Left colon (tissue), 2 donors: ENCODE measurements at regions not wholly inside any gene's neighbourhood (a gene's known extent, or its start where the extent isn't known, plus 50 kb on each side); places are given as distances from the start of the nearest gene placed in this dataset.

Experiments used
- ATAC-seq: fragments of 200-7000 bp; cut with Tn5 transposase; one replicate; pipeline ENCODE4 v1.9.1; 2020; ENCODE audit warnings: mild to moderate bottlenecking, moderate library complexity
- DNase-seq, 2 donors: peaks; one replicate each; pipeline ENCODE4 v3.0.0-alpha.2; 2020
- intact Hi-C, 2 donors: fragments of 100-400 bp; cut with DNase I in 1 of 2; cut with micrococcal nuclease in 1 of 2; formaldehyde crosslinking; loops; one replicate each; pipeline versions ENCODE4 v1.11.2 to v1.14.0; 2022; cut with DNase I, micrococcal nuclease
- donor health status: DM: no; HTN: no; CAD: no.
- donor health status: DM: yes; HTN: yes; CAD: no.

DNA sequence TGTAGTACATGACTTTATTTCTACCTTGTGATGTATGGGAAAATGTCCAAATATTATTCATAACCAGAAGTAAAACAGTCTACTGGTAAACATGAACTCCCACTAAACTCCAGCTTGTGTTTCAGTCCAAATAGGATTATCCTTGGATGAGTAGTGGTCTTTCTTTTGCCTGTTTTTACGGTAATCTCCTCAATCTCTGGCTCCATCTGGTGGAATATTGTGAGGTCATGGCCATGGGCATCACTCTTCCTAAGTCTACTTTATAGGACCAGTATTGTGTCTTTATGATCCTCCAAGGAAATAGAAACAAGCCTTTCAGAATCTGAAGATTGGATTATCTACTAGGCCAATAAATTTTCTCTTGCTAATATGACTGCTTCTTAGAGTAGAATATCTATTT lies 505.0 kb downstream of the BMP2 start:
- ATAC-seq, result no peak

DNA sequence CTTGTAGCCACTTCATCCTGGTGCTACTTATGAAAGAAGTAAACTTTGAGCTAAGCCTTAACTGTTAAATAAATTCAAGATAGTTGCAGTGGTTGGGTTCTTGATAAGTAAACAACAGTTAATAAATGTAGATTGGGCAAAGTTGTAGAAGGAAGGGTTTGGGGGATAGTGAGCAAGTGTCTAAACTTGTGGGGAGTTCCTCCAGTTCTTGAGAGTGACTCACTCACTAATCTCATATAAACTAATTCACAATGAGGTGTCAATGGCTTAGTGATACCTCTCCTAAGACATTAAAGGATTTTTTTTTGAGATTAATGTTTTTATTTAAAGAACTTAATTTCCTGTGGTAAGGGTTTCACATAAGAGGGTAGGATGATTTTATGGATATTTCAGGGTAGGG lies 507.4 kb downstream of the BMP2 start:
- ATAC-seq (no peak), DNase-seq (no peak)
- intact Hi-C loops, result no loop called here

More for the DNA sequence above, 505.0 kb downstream of the BMP2 start:
- no peak for DNase-seq
- intact Hi-C loops, result no loop called here

DNA sequence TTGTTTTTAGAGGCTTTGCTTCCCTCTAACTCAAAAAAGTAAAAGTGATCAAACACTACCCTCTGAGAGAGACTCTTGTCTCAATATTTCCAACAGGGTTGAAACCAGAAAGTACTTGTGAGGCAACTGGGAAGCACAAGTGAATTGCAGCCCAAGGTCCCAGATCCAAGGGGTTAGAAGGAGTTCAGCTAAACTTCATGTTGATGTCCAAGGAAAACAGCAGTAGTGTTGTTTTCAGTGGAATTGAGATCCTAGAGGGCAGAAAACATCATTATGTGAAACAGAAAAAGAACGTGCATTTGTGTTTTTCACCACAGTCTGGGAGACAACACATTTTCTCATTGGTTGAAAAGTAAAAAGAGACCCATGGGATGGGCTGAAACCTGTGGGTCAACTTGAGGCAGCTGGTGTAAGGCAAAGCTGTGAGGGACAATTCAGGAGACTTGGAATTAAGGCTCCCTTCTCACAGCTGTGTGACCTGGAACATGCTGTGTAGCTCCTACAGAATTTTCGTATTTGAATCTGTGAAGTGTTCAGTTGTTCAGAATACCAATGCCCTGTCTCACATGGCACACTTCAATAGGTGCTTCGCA lies 508.3 kb downstream of the BMP2 start:
- intact Hi-C loops, result no loop called here
- ATAC-seq, result no peak
- no peak for DNase-seq

DNA sequence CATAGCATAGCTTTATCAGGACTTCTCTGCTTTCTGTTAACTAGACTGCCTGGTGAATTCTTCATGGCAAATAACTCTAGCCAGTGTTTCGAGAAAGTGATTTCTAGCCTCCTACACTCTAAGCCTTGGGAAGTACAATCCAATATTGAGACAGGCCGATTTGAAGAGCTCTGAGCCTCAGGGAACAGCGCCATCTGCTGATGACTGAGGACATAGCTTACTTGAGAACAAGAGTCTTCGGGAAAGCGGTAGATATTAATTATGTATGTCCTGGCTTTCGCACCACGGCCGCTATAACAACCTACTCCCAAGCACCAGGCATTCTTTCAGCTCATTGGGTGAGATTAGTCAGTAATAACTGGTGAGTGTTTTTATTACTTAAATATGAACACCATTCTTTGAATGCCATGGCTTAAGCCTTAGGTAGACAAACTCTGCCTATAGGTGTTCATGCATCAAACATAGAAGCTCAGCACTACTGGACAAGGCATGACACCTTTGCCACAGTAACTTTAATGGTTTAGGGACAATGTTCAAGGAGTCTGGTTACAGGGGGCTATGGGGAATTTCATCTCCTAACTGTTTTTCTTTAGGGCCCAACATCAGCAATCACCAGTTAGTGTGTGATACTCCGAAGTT lies 518.6 kb downstream of the BMP2 start:
- DNase-seq, result peak; percentile 27 to 76
- intact Hi-C loops, result no loop called here
- peak; percentile 67 for ATAC-seq

DNA sequence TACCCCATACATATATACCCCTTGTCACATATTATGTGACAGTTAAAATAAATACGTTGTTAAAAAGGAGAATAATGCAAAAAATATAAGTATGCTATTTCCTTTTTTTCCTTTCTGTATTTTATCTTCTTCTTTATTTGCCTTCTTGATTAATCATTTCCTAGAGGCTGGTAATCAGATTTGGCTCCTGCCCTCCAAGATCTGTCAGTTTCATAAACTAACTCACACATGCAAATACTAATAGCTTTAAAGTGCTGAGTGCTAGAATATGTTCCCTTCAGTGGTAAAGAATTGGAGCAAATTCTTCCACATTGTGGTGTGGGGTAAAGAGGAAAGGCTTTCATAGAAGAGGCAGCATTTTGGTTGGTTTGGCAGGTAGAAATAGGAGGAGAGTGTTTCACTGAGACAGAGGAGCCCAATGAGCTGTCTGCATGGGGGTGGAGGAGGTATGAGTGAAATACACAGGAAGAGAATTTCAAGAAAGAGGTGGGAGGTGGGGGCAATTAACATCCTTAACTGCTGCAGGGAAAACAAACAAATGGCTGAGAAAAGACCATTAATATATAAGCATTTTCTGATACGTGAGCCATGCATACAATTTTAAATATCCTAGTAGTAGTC lies 523.9 kb downstream of the BMP2 start:
- intact Hi-C loops, result no loop called here
- ATAC-seq, result no peak
- DNase-seq, result no peak

DNA sequence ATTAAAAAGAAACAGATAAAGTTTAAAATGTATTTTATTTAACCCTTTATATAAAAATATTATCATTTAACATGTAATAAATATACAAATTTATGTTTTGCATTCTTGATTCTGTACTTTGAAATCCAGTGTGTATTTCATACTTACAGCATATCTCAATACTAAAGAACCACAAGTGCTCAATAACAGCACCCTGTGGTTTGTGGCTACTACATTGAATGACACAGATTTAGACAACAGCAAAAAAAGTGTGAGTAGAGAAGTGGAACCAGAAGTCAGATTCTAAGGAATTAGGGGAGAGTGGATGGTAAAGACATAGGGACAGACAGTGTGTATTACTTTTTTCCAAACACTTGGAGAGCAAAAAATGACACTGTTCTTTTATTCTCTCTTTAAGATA lies 524.5 kb downstream of the BMP2 start:
- DNase-seq (no peak), ATAC-seq (no peak)
- intact Hi-C loops, result no loop called here

DNA sequence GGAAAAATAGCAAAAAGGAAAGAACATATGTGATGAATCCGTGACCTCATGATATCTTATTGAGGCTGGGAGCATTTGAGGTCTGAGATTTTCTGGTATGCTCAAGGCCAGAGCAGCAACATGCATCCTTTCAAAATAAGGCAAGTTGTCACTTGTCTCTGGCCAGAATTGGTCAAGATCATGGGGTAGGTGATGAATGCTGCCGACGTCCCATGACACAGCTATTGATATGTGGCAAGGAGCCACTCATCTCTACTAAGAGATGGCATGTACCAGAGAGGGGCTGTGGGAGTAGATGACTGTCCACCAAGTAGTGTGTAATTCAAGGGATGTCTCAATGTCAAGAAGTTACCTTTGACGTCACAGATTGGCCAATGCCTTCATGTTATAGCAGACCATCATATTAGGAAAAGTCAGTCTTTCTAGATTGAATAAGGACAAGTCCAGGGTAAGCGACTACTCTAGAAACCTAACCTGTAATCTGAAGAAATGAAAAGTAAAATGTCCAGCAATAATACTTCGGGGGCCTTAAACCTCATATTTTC lies 527.4 kb downstream of the BMP2 start:
- intact Hi-C loops, result no loop called here
- ATAC-seq, result no peak
- DNase-seq, result no peak

DNA sequence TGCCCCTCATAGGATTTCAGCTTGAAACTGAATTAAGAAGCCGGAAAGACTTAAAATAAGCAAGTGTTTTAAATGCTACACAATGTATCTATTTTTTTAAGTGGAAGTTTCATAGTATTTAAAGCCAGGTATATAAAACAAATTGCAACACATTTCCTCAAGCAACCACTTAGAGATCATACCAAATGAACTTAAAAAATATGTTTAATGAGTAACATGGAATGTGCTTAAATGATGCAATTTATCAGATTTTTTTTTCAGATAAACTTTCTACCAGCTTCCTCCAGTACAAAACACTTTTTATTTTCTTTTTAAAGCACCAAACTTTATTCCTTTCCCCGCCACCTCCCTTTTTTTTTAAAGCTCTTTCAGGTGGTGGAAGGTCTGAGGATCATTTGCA lies 534.3 kb downstream of the BMP2 start:
- DNase-seq (no peak), ATAC-seq (no peak)
- intact Hi-C loops, result no loop called here

DNA sequence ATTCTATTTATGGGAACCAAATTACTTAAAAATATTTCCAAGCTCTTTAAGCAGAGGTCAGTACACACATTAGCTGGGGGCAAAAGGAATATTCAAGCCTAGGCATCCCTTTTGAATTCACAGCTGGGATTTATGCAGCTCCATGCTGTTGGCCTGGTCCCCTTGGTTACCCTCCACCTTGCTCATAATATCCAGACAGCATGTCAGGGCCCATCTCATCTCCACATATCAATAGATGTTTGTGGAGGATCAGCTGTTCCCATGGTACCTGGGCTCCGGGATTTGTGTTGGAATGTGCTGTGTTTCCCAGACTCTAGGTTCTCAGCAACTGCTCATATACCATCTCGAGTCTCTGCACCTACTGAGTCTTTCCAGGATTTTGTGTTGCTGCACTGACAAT lies 534.8 kb downstream of the BMP2 start:
- intact Hi-C loops, result no loop called here
- no peak for DNase-seq
- ATAC-seq, result no peak

DNA sequence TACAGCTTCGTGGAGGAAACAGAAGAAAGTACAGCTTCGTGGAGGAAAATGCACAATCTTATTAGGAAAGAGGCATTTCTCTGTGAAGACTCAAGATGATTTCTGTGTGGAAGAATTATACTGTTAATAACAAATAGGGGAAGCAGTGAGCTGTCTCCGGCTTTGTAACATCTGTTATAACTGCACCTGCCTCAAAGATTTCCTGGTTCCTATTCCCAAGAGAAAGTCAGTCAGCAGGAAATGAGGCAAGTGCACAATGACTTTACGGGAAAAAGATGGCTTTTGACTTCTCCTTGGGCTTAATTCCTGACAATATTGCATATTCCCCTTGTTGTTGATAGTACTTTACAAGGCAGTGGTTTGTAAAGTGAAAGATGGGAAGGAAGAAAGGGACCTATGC lies 538.5 kb downstream of the BMP2 start:
- ATAC-seq (no peak), DNase-seq (no peak)
- intact Hi-C loops, result no loop called here

DNA sequence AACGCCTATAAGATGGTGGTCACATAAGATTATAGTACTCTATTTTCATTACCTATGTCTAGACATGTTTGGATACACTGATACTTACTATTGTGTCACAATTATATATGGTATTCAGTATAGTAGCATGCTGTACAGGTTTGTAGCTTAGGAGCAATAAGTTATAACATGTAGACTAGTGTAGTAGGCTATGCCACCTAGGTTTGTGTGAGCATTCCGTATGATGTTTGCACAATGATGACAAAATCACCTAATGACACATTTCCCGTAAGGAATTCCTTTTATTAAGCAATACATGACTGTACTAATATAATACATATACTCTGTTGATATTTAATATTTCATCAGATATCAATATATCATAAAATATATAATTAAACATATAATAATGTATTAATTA lies 540.7 kb downstream of the BMP2 start:
- DNase-seq, result no peak
- ATAC-seq, result no peak
- intact Hi-C loops, result no loop called here

DNA sequence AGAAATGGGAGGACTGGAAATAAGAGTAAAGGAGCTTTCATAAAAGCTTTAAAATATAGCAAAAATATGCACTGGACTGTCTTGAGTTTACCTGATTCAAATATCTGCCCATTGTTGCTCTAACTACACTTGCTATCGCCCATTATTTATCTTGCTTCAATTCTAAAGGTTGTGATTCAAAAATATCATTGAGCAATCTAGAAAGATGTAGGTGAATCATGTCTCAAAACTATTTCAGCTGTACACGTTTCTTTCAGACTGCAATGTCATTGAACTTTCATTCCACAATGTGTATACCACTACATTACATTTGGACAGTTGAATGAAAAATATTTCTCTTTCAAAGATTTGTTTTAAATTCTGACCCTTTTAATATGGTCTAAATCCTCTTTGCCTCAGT lies 545.6 kb downstream of the BMP2 start:
- intact Hi-C loops, result no loop called here
- DNase-seq, result no peak
- no peak for ATAC-seq

DNA sequence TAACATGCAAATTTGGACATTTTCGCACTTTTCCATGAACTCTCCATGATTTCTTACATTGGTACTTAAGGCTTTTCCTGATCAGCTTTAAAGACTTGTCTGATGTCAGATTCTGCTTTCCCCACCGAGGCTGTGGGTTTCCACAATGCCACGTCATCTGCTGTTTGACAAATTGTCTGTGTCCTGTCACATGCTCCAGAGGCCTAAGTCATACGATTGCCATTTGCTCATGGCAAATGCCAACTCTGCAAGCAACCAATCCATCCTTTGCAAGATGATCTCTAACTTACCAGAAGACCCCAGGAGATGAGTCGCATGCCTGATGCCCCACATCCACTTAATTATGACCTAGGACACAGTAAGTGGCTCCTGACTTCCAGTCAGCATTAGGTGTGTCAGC lies 556.5 kb downstream of the BMP2 start:
- intact Hi-C loops, result no loop called here
- no peak for ATAC-seq
- no peak for DNase-seq

DNA sequence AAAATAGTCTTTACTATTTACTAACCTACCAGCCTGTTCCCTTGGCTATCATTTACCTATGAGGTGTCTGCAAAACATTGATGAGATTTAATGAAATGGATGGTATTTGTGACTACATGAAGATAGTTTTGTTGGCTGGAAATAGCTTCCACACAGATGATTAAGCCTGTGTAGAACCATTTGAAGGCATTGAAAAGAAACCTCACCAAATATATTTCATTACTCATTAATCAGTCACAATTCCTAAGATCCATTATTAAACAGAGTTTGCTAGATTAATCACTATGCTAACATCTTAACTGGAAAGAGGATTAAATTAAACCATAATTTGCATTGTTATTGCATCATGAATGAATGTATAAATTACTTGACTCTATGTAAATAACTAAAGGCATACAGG lies 560.3 kb downstream of the BMP2 start:
- no peak for ATAC-seq
- intact Hi-C loops, result no loop called here
- no peak for DNase-seq

DNA sequence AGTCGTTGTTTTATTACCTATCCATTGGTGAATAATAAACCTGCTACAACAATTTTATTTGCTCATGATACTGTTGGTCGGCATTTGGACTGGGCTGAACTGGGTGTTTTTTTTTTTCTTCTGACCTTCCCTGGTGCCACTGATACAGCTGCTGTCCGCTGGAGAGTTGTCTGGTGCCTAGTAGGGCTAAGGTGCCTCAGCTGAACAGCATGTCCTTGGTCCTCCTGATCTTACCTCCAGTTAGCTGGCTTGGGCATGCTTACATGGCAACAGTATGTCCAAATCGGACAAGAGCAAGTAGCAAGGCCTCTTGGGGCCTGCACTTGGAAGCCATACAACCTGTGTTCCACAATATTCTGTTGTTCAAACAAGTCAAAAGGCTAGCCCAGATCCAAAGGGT lies 563.4 kb downstream of the BMP2 start:
- intact Hi-C loops, result no loop called here
- DNase-seq (no peak), ATAC-seq (no peak)

DNA sequence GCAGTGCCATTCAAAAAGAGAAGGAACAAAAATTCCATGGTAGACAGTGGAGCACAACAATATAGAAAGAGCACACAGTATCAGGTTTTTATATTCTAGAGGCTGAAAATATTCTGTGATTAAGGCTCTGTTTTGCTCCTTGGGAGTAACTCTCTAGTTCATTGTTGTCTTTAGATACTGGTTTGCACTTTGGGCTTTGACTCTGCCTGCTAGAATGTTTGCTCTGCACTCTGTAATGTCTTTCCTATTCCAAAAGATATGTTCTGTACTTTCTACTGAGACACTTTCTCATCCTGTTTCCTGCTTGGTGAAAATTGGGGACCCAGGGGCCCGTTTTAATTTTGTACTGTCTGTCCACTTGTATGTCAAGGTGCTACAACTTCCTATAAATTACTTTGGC lies 564.7 kb downstream of the BMP2 start:
- DNase-seq, result no peak
- no peak for ATAC-seq
- intact Hi-C loops, result no loop called here

DNA sequence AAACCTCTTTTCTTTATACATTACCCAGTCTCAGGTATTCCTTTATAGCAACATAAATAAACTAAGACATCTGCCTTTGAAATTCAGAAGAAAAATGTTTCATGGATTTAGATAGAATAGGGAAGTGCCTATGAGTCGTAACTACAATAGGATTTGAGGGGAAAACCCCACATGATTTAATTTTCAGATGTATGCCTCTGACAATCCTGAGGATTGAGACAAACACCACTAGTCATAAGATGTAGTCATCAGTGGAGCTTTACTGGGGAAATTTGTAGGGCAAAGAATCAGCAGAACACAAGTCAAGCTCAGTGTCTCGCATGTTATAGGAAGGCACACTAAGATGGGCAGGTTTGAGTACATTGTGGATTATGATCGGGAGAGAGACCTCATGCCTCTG lies 566.4 kb downstream of the BMP2 start:
- ATAC-seq, result no peak
- intact Hi-C loops, result no loop called here
- no peak for DNase-seq

DNA sequence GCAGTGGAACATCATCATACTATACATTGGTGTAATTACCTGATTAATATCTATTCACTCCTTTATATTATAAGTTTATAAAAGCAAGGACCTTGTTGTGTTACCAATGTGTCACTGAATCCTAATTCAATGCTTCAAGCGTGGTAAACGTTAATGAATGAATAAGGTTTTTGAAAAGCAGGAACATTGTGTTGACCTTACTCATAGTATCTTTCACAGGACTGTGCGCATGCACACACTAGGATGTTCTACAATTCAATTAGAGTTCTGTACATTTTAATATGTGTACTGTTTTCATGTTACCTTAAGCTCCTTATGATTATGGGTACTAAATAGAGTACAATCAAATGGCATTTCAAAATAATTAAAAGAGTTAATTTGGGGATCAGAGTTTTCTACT lies 578.5 kb downstream of the BMP2 start:
- no peak for ATAC-seq
- intact Hi-C loops, result no loop called here
- DNase-seq, result no peak

DNA sequence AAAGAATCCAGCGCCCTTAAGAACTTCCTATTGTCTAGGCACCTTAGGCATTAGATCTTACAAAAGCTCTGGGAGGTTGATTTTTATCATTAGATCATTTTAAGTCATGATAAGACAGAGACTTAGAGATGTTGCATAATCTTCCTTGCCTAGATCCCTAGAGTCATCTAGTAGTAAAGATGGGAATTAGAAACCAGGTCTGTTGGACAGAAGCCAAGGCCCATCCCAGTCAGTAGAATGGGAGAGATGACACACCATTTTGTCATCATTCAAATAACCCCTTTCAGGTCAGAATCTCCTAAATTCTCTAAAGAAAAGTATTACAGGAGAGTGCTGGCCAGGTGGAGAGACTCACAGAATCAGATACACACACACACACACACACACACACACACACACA lies 579.1 kb downstream of the BMP2 start:
- no peak for DNase-seq
- intact Hi-C loops, result no loop called here
- no peak for ATAC-seq

DNA sequence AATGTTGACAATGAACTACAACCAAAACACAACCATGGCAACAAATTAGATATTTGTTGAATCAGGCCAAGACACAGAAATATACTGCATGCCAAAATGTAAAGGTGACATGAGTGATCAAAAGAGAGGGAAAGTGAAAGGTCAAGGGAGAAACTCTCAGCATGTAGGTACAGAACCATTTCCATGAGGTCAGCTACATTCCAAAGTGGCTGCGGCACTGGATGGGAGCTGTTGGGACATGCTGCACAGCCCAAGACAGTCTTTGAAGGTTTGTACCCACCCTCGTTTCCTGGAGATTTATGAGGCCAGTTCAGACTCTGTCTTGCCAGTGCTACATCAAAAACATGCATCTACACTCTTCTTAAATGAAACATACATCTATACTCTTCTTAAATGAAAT lies 579.9 kb downstream of the BMP2 start:
- ATAC-seq (no peak), DNase-seq (no peak)
- intact Hi-C loops, result no loop called here

DNA sequence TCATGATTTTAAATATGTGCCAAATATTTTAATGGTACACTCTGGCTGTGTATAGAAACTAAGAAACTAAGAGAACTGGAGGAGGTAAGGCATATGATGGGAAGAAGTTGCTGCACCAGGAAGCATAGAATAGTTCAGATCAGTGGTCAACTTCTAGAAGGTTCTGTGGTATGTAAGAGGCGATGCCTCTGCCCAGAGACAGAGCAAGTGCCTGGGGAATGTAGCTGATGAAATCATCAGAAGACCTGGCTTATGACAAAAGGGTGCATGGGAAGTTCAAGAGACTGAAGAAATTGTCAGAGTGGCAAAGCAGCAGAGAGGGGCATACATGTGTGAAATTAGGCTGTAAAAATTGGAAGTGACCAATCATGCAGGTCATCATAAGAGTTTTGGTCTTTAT lies 580.8 kb downstream of the BMP2 start:
- DNase-seq, result no peak
- intact Hi-C loops, result no loop called here
- no peak for ATAC-seq
